ENCODE measurements at regions not wholly inside any gene's neighbourhood (a gene's known extent, or its start where the extent isn't known, plus 50 kb on each side); places are given as distances from the start of the nearest gene placed in this dataset.
"Not testable (repeated sequence)": the region's sequence is repeated elsewhere in the genome, so short reads cannot be mapped to it uniquely, and the experiment has no call there.

DNA sequence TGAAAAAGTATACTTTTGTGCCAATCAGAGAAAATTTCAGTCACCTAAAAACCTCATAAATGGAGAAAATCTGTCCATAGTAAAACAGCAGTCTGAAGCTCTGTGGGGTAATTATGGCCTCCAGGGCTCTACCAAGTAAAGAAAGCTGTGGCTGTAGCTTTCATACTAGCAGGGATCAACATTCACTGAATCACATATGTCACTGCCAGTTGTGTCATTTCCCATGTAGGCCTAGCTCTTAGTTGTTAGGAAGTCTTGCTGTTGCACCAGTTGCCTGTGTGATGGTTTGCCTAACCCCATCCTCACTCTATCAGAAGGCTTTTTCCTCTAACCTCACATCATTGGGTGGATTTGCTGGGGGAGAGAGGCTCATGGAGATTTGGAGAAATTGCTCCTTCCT is 62.3 kb upstream of the XIST start:
- H3K27me3 Mint-ChIP-seq, H3K27ac Mint-ChIP-seq: not testable (repeated sequence)

GRCh38 chrX:73913580-73913979 is 61.1 kb upstream of the XIST start:
- Mint-ChIP-seq H3K4me3 (no peak overlapping the region), H3K9me3 (no peaks in the 10 kb centered on the region), H3K4me1 (ENCODE audit: low read depth) (no peaks in the 10 kb centered on the region), H3K36me3 (ENCODE audit: low read depth) (no peaks in the 10 kb centered on the region), H3K27me3 (no peaks in the 10 kb centered on the region), H3K27ac (no peak overlapping the region)

More for the DNA sequence above, 62.3 kb upstream of the XIST start:
- not testable (repeated sequence) for H3K9me3 Mint-ChIP-seq; H3K4me3 Mint-ChIP-seq; H3K4me1 Mint-ChIP-seq (ENCODE audit: low read depth); H3K36me3 Mint-ChIP-seq (ENCODE audit: low read depth)

- H3K36me3 Mint-ChIP-seq (ENCODE audit: low read depth); H3K27me3 Mint-ChIP-seq; H3K9me3 Mint-ChIP-seq; H3K27ac Mint-ChIP-seq; H3K4me1 Mint-ChIP-seq (ENCODE audit: low read depth); H3K4me3 Mint-ChIP-seq: not testable (repeated sequence)
These were observed 59.4 kb upstream of the XIST start for GRCh38 chrX:73911946-73912345.

- H3K4me3 Mint-ChIP-seq; H3K4me1 Mint-ChIP-seq (ENCODE audit: low read depth); H3K36me3 Mint-ChIP-seq (ENCODE audit: low read depth); H3K27ac Mint-ChIP-seq; H3K9me3 Mint-ChIP-seq; H3K27me3 Mint-ChIP-seq: not testable (repeated sequence)
These were observed 53.3 kb upstream of the XIST start for GRCh38 chrX:73905749-73906374.

DNA sequence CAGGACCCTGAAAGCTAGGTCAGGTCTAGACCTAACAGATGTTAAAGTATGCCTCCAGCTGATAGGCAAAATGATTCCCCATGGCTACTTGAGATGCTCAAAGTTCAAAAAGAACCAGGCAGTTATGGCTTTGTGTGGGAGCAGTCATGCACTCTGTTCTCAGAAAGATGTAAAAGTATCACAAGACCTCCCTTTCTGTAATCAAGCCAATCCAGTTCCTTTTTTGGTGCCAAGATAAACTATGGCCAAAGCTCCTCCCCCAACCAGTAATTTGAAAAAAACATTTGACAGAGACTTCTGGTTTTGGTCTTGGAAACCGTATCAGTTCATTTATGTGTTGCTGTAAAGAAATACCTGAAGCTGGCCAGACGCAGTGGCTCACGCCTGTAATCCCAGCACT is 51.4 kb upstream of the XIST start:
- Mint-ChIP-seq H3K9me3 (peaks cover 5% of the 10 kb centered on the region), H3K36me3 (ENCODE audit: low read depth) (no peaks in the 10 kb centered on the region), H3K4me1 (ENCODE audit: low read depth) (no peaks in the 10 kb centered on the region), H3K27me3 (no peaks in the 10 kb centered on the region), H3K4me3 (no peak overlapping the region), H3K27ac (no peak overlapping the region)

Data from stimulated activated naive CD8-positive, alpha-beta T cell treated with anti-CD3 and anti-CD28 coated beads, Interleukin-15, Interleukin-2, amounts not matched to agents 100 ng/mL and 50 ng/mL, for 24 hours (primary cell).